ENCODE measurements at regions not wholly inside any gene's neighbourhood (a gene's known extent, or its start where the extent isn't known, plus 50 kb on each side); places are given as distances from the start of the nearest gene placed in this dataset.
"Not testable (repeated sequence)": the region's sequence is repeated elsewhere in the genome, so short reads cannot be mapped to it uniquely, and the experiment has no call there.

DNA sequence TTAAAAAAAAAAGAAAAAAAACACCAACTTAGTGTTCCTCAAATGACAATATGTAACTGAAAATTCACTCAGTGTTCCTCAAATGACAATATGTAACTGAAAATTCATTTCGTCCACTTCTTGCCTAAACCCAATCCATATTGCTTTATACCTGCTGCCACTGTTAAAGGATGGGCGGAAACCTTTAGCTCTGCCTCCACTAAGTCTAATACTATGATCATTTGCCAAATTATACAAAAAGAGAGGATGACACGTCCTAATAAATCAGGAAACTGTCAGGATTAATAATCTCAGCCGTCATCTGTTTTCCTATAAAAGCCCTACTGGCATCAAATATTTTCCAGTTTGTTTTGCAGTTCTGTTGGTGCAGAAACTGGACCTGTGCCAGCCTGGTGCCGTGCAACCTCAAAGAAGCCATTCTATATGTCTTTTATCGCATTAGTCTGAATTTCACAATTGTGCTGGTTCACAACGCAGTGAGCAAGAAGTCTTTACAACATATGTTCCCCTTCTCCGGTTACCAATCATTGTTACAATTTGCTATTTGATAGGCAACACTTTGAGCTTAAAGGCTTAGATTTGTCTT is 160.4 kb upstream of the KCNH8 start:
- no peak for DNase-seq

DNA sequence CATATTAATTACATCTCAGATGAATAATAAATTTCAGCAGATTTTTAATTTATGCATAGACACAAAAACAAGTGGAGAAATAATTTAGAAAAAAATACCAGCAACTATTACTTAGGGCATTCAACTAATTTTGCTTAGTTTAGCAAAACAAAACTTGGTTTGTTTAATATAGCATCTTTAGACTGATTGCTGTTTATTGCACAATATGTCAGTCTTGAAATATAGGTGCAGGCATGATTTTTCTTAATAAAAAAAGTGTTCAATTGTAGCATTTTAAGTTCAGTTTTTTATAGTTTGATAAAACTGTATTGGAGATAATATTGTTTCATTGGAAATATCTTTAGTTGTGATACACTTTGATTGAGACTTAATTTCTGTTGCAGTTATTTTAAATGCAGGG is 161.2 kb upstream of the KCNH8 start:
- no peak for DNase-seq

DNA sequence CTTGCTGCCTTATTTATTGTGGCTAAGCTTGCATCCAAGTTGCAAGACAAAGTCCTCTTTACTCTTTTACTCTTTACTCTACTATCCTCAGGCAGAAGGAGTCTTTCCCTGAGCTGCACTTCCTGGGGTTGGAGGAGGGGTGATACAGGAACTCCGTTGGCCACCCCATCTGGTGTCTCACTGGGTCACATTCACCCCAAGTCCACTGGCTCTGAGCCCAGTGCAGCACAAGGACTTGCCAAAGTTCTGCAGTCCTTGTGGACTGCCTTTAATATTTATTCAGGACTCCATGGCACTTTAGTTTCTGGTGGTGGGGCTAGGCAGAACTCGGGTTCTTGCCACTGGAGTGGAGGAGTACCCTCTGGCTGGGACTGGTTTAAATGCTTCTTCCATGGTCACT is 165.4 kb upstream of the KCNH8 start:
- DNase-seq = no peak

DNA sequence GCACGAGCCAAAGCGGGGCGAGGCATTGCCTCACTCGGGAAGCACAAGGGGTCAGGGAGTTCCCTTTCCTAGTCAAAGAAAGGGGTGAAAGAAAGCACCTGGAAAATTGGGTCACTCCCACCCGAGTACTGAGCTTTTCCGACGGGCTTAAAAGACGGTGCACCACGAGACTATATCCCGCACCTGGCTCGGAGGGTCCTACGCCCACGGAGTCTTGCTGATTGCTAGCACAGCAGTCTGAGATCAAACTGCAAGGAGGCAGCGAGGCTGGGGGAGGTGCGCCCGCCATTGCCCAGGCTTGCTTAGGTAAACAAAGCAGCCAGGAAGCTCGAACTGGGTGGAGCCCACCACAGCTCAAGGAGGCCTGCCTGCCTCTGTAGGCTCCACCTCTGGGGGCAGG is 172.2 kb upstream of the KCNH8 start:
- not testable (repeated sequence) for DNase-seq

DNA sequence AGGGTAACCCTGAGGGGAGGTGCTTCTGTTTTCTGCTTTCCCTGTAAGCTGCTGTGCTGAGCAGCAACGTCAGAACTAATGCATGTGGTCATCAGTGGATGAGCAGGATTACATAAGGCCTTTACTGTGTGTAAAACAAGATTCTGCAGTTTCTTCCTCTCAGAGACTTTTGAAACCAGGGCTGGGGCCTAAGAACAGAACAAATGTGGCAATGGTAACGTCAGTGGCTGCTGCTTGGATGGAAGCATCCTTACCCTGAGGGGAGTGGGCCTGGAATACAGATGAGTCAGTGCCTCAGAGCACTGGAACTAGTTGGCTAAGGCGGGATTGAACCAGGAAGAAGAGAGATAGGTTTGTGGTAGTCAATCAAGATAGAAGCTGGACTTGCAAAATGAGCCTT is 180.2 kb upstream of the KCNH8 start:
- DNase-seq = no peak

DNA sequence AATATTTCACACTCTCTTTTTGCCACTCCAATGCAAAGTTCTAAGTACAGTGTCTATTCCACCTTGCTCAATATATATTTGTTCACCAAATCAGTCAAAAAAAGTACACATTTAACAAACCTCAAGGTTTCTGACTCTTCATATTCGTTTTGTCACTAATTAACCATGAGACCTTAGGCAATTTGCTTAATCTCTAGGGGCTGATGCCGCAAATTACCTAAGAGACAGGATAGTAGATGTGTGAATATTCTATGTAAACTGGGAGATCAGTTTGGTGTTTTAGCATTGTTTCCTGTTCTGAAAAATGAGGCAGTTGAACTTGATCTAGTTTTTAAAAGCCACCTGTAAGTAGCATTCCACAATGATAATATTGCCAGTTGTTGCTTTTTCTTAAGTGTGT is 182.5 kb upstream of the KCNH8 start:
- DNase-seq = no peak

GRCh38 chr3:18964640-18965039 is 183.7 kb upstream of the KCNH8 start:
- no peak for DNase-seq

GRCh38 chr3:18951333-18951732 is 197.0 kb upstream of the KCNH8 start:
- no peak for DNase-seq

DNA sequence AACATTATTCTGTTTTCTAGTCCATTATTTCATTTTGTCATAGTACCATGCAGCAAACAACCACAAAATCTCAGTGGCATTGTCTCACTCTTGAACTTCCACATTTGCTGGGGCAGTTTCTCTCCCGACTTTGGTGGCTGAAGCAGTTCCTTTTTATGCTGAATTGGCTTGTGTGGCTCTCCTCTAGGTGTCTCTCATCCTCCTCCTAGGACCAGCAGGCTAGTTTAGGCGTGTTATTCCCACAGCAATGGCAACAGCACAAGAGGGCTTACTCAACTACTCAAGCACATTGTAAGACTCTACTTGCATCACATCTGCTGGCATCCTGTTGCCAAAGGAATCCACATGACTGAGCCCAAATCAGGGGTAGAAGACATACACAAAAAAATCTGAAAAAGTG is 201.8 kb upstream of the KCNH8 start:
- DNase-seq = no peak

DNA sequence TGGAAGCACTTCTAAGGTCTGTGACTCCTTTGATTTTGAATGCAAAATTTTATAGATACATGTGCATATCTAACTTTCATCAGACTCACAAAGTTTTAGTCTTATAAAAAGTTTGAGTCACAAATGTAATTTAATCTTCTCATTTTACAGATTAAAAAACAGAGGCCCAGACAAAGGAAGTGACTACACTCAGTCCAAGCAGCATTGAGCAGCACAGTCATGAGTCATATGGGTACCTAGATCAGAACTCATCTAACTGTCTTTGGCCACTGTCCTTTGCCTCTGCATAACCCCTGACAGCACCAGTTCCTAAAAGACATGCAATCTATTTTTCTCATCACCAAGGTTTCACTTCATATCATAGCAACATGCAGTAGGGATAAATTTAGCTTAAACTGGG is 210.7 kb upstream of the KCNH8 start:
- DNase-seq = no peak

DNA sequence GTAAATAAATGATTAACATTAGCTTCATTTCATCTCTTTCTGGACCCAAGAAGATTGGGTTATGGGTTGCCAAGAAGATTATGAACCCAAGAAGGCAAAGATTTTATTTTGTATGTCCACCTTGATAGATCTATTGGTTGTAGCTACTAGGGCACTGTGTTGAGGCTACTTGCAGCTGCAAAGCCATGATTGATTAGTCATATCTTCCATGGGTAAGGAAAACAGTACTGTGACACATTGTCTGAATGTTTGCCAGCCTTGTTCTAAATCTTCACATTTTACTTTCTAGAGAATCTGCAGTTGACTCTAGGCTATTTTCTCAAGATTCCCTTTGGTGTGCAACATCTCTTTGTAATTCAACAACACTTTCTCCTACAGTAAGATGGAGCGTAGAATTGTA is 229.2 kb upstream of the KCNH8 start:
- no peak for DNase-seq

- no peak for DNase-seq
These were observed 230.4 kb upstream of the KCNH8 start for GRCh38 chr3:18917923-18918322.

DNA sequence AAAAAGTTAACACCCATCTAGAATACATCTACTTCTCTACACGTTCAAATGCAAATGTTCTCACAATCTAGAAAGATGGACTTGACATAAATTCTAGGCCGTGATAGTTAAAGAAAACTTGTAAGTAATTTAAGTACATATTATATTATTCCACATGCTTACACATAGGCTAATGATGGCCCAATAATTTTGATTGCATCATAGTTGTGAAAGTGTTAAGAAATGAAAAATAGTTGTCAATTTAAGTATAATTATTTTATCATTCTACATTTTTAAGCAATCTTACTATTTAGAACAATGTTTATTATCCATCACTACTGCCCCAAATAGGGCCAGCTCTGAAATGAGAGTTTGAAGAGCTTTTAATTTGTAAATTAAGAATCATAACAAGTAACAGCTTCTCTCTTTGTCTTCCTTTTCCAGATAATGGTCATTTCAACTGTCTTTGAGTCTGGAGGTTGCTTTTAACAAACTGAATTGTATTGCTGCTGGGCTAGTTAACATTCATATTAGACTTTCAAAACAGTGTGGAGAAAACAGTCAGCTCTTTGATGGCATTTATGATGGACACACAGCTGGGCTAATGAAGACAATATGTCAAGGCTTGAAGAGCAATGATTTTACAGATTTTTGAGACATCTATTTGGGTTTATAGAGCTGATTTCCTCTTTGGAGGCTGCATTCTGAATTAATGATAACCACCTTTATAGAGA is 246.1 kb upstream of the KCNH8 start:
- no peak for DNase-seq

DNA sequence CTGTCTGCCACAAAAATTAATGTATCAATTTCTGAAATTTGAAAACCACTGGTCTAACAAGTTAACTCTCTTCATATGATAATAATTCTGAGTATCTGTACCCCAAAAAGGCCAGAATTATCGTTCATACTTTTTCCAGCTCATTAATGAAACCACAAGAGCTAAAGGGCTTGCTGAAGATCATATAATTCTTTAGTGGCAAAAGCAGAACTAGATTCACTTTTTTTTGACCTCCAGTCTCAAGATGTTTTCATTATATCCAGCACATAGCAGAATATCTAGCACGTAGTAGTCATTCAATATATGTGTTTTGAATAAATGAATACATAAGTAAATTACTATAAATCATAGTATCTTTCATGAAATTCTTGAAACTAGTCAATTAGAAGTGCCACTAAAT is 246.7 kb upstream of the KCNH8 start:
- no peak for DNase-seq

GRCh38 chr3:18900994-18901393 is 247.3 kb upstream of the KCNH8 start:
- no peak for DNase-seq

DNA sequence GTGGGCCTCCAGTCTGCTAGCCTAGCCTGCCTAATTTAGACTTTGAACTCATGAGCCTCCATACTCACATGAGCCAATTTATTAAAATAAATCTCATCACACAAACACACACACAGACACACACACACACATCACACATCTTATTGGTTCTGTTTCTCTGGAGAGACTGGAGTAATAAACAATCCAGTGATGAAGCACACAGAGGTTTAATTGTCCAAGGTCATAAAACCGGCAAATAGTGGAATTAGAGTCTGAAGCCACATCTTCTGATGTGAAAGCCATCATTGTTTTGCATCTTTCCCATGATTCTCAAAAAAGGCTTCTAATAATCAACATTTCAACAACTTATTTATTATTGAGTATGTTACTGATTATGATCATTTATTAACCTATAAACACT is 249.4 kb upstream of the KCNH8 start:
- DNase-seq = no peak

GRCh38 chr3:18892756-18893155 is 255.6 kb upstream of the KCNH8 start:
- DNase-seq = no peak

GRCh38 chr3:18892047-18892446 is 256.3 kb upstream of the KCNH8 start:
- no peak for DNase-seq

GRCh38 chr3:18891641-18892040 is 256.7 kb upstream of the KCNH8 start:
- DNase-seq = no peak

GRCh38 chr3:18890449-18890848 is 257.9 kb upstream of the KCNH8 start:
- no peak for DNase-seq

- DNase-seq = no peak
These were observed 259.5 kb upstream of the KCNH8 start for GRCh38 chr3:18888819-18889218.

- no peak for DNase-seq
These were observed 259.9 kb upstream of the KCNH8 start for GRCh38 chr3:18888370-18888769.

DNA sequence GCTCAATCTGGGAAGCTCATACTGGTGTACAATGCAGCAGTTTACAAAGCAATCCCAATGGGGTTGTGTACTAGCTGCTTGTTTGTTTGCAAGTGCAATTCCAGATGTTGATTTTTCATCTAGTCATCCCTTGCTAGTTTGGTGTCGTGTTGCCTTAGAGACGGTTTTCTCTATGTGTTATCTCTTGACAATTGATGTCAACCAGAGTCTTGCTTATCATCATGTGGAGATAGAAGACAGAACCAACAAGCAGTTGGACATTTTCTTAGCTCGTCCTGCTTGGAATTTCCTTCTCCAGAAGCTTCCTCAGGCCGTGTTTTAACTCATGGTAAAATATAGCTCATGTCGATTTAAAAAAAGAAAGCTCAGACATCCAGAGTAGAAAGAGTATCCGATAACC is 262.0 kb upstream of the KCNH8 start:
- DNase-seq = no peak

DNA sequence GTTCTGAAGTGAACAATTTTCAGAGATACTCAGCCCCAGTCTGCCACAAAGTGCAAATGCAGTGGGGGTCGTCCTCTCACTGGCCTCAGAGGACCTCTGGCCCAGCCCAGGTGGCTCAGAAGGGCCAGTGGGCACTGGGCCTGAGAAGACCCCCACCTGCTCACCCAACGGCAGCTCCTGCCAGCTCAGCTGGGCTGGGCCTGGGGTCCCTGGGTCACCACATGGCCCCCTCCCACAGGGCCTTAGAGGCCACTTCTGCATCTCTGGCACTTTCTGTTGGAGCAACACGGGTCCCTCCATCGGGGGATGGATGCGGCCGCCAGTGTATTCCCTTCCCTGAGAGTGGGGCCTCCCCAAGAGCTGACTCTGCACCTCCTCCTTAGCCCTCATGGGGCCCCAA is 262.7 kb upstream of the KCNH8 start:
- DNase-seq = no peak

DNA sequence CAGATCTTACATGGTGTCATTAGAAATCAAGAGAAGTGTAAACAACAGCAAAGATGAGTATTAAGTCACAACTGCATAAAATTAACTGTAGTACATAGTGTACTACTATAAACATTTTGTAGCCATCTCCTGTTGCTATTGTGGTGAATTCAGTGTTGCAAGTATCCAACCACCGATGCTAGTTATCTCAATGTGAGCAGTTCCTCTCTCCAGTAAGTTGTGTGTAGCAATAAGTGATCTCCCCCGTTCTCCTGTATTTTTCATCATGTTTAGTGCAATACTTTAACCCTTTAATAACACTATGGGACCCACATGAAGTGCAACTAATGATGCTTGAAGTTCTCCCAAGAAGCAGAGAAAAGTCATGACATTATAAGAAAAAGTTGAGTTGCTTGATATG is 264.7 kb upstream of the KCNH8 start:
- DNase-seq = no peak

Measured in activated CD4-positive, alpha-beta T cell treated with anti-CD3 and anti-CD28 coated beads for 1 hour (primary cell).